ENCODE measurements at regions not wholly inside any gene's neighbourhood (a gene's known extent, or its start where the extent isn't known, plus 50 kb on each side); places are given as distances from the start of the nearest gene placed in this dataset.

GRCh38 chr4:188989371-188989770 lies 850.1 kb downstream of the TRIML1 start:
- TF ChIP-seq CTCF (IDR thresholded peaks at IDR 0.05 in 8 of 11, conservative IDR thresholded peaks at IDR 0.05 in 3 of 11): no peak
- no peak for TF ChIP-seq POLR2AphosphoS5 (IDR thresholded peaks at IDR 0.05)
- TF ChIP-seq POLR2A (IDR thresholded peaks at IDR 0.05): no peak

Measured in spleen (tissue), 7 donors.